Transverse colon (tissue), 4 donors: ENCODE measurements at regions not wholly inside any gene's neighbourhood (a gene's known extent, or its start where the extent isn't known, plus 50 kb on each side); places are given as distances from the start of the nearest gene placed in this dataset.

ENCODE experiments used
- DNase-seq: peaks from one replicate; pipeline ENCODE4 v3.0.0-alpha.2; 2019
- H3K27ac ChIP-seq, 4 donors: fragments of 200-600 bp; sonication (generic); 2 replicates each; pipeline ENCODE4 v1.5.1; 2016 to 2018; ENCODE audit warnings: inconsistent platforms in 4 of 4
- H3K27me3 ChIP-seq: fragments of 200-600 bp; sonication (generic); 2 replicates; pipeline ENCODE4 v1.5.1; 2017; ENCODE audit warnings: inconsistent platforms
- H3K36me3 ChIP-seq, 4 donors: fragments of 200-600 bp; sonication (generic); 2 replicates each; pipeline ENCODE4 v1.5.1; 2017 to 2019; ENCODE audit warnings: inconsistent platforms in 4 of 4
- H3K4me1 ChIP-seq, 4 donors: fragments of 200-600 bp; sonication (generic); 2 replicates each; pipeline ENCODE4 v1.5.1; 2017 to 2020; ENCODE audit warnings: inconsistent platforms in 4 of 4
- H3K4me3 ChIP-seq, 4 donors: fragments of 200-600 bp; sonication (generic); 1 replicate in 1 of 4; 2 replicates in 3 of 4; pipeline versions ENCODE4 v1.5.1 to v1.6.1; 2017 to 2019; ENCODE audit warnings: inconsistent platforms in 4 of 4
- H3K9me3 ChIP-seq, 2 donors: fragments of 200-600 bp; sonication (generic); 2 replicates each; pipeline ENCODE4 v1.5.1; 2017 to 2019; ENCODE audit warnings: inconsistent platforms in 2 of 2
- EP300 ChIP-seq: sonication (generic); formaldehyde crosslinking; IDR thresholded peaks from one replicate; pipeline ENCODE4 v1.6.1; 2017; ENCODE audit warnings: antibody characterized with exemption, low read depth
- POLR2A ChIP-seq: fragments of 450-650 bp; IDR thresholded peaks from one replicate; pipeline ENCODE4 v1.6.1; 2016; ENCODE audit warnings: antibody characterized with exemption, mild to moderate bottlenecking, moderate library complexity
- POLR2AphosphoS5 ChIP-seq, 3 donors: sonication (generic); formaldehyde crosslinking; IDR thresholded peaks; one replicate each; pipeline ENCODE4 v1.6.1; 2016; ENCODE audit warnings: antibody characterized with exemption in 3 of 3
- WGBS, 2 donors: methylation state at CpG; one replicate each; pipeline ENCODE4 v1.1.5; 2018; ENCODE audit warnings: low coverage in 1 of 2; 5-methylcytosine and 5-hydroxymethylcytosine counted together
- in situ Hi-C, 4 donors: fragments of 200-750 bp; cut with MboI; loops; one replicate each; pipeline versions ENCODE4 v1.15.0 to v1.15.1; 2017; ENCODE audit warnings: low sequenced_read_pairs in 3 of 4, low pct_ligation_motif_present in 1 of 4, low pct_unique_long_range_greater_than_20kb in 1 of 4
- intact Hi-C: fragments of 100-400 bp; cut with DNase I; formaldehyde crosslinking; loops from one replicate; pipeline ENCODE4 v1.15.1; 2023; ENCODE audit warnings: low total_unique reads
- TF ChIP-seq, protein P1 (sequence below), 5 experiments: fragments of 200-600 bp in 3 of 5; fragments of 450-650 bp in 2 of 5; sonication (generic) in 3 of 5; IDR thresholded peaks; 1 replicate in 2 of 5; 2 replicates in 3 of 5; pipeline ENCODE4 v1.5.1; 2016 to 2017; ENCODE audit warnings: antibody characterized with exemption in 5 of 5, inconsistent platforms in 3 of 5, mild to moderate bottlenecking in 2 of 5, moderate library complexity in 1 of 5

- WGBS, 2 donors = 50 to 54% methylated on average over 3 of the region's 3 CpGs
- peaks cover 0 to 12% (median 4%) of the 10 kb centered on the region in 4 donors for H3K4me1 ChIP-seq
- no peak for TF ChIP-seq EP300
- no peak for TF ChIP-seq POLR2A
- no peak for TF ChIP-seq POLR2AphosphoS5 (IDR thresholded peaks at IDR 0.05)
- TF ChIP-seq, protein P1, sequence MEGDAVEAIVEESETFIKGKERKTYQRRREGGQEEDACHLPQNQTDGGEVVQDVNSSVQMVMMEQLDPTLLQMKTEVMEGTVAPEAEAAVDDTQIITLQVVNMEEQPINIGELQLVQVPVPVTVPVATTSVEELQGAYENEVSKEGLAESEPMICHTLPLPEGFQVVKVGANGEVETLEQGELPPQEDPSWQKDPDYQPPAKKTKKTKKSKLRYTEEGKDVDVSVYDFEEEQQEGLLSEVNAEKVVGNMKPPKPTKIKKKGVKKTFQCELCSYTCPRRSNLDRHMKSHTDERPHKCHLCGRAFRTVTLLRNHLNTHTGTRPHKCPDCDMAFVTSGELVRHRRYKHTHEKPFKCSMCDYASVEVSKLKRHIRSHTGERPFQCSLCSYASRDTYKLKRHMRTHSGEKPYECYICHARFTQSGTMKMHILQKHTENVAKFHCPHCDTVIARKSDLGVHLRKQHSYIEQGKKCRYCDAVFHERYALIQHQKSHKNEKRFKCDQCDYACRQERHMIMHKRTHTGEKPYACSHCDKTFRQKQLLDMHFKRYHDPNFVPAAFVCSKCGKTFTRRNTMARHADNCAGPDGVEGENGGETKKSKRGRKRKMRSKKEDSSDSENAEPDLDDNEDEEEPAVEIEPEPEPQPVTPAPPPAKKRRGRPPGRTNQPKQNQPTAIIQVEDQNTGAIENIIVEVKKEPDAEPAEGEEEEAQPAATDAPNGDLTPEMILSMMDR (IDR thresholded peaks at IDR 0.05) = no peak
Measured at GRCh38 chr18:55095584-55095983, 136.3 kb upstream of the CCDC68 start.

DNA sequence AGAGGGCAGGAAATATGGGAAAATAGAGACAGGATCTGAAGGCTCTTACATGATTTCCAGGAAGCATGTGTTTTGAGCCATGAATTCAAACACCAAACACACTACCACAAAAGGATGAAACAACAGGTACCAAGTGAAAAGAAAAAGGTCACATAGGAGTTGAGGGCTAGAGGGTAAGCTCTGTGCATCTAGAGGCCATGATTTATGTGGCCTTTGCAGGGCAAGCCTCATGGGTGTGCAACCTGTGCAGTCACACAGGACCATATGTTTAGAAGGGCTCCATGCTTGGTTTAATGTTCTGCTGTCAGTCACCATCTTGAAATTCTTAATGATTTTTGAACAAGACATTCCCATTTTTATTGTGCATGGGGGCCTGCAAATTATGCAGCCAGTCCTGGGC is 134.5 kb upstream of the CCDC68 start:
- in situ Hi-C loops (no loop called here), intact Hi-C loops (no loop called here)
- TF ChIP-seq POLR2A (no peak), POLR2AphosphoS5 (IDR thresholded peaks at IDR 0.05) (no peak), EP300 (no peak)
- TF ChIP-seq, protein P1 (IDR thresholded peaks at IDR 0.05) = no peak
- Histone ChIP-seq H3K4me3 (no peak overlapping the region), H3K27ac (no peak overlapping the region), H3K9me3 (no peaks in the 10 kb centered on the region), H3K36me3 (no peaks in the 10 kb centered on the region), H3K27me3 (no peaks in the 10 kb centered on the region), H3K4me1 (peaks cover 0 to 16% (median 4%) of the 10 kb centered on the region in 4 donors)
- DNase-seq = no peak

More at GRCh38 chr18:55095584-55095983, 136.3 kb upstream of the CCDC68 start:
- H3K4me3 ChIP-seq = no peak overlapping the region
- H3K27ac ChIP-seq = no peak overlapping the region
- no peaks in the 10 kb centered on the region for H3K9me3 ChIP-seq
- H3K27me3 ChIP-seq = no peaks in the 10 kb centered on the region
- intact Hi-C loops (no loop called here), in situ Hi-C loops (no loop called here)
- no peak for DNase-seq
- H3K36me3 ChIP-seq = no peaks in the 10 kb centered on the region

GRCh38 chr18:55093295-55093694 is 134.0 kb upstream of the CCDC68 start:
- intact Hi-C loops = no loop called here
- peaks cover 0 to 20% (median 4%) of the 10 kb centered on the region in 4 donors for H3K4me1 ChIP-seq
- H3K9me3 ChIP-seq = no peaks in the 10 kb centered on the region
- H3K36me3 ChIP-seq = no peaks in the 10 kb centered on the region
- in situ Hi-C loops = no loop called here
- H3K27me3 ChIP-seq = no peaks in the 10 kb centered on the region
- H3K27ac ChIP-seq = no peak overlapping the region
- no peak overlapping the region for H3K4me3 ChIP-seq
- no peak for DNase-seq
- TF ChIP-seq EP300 = no peak
- TF ChIP-seq POLR2A = no peak
- TF ChIP-seq POLR2AphosphoS5 (IDR thresholded peaks at IDR 0.05) = no peak
- TF ChIP-seq, protein P1 (IDR thresholded peaks at IDR 0.05) = no peak

- in situ Hi-C loops (no loop called here), intact Hi-C loops (no loop called here)
- Histone ChIP-seq H3K4me1 (peaks cover 0 to 30% (median 0%) of the 10 kb centered on the region in 4 donors), H3K36me3 (no peaks in the 10 kb centered on the region), H3K9me3 (no peaks in the 10 kb centered on the region), H3K4me3 (no peak overlapping the region), H3K27me3 (no peaks in the 10 kb centered on the region), H3K27ac (no peak overlapping the region)
- TF ChIP-seq, protein P1 (IDR thresholded peaks at IDR 0.05) = no peak
- TF ChIP-seq POLR2A (no peak), EP300 (no peak), POLR2AphosphoS5 (IDR thresholded peaks at IDR 0.05) (no peak)
- DNase-seq = no peak
- WGBS, 2 donors = 83 to 93% methylated on average over 3 to 4 of the region's 4 CpGs
Measured at GRCh38 chr18:55092166-55092565, 132.9 kb upstream of the CCDC68 start.
